BJ (cell line): ENCODE measurements at regions not wholly inside any gene's neighbourhood (a gene's known extent, or its start where the extent isn't known, plus 50 kb on each side); places are given as distances from the start of the nearest gene placed in this dataset.

ENCODE experiments used
- CTCF ChIA-PET: fragments of 350-600 bp; formaldehyde crosslinking; extraction: SDS; loops from one replicate; lab custom pipeline; 2021; ENCODE audit warnings: antibody characterized with exemption, inconsistent platforms; lab: Yijun Ruan, JAX
- POLR2A ChIA-PET: fragments of 300-600 bp; sonication (Branson Sonifier 250); formaldehyde crosslinking; extraction: SDS; loops from one replicate; lab custom pipeline; 2021; ENCODE audit warnings: antibody characterized with exemption; lab: Charles Lee
- DNase-seq: peaks from one replicate; pipeline ENCODE4 v3.0.0-alpha.2; 2011; ENCODE audit warnings: low read depth
- H3K27me3 ChIP-seq: 2 replicates; pipeline ENCODE4 v1.6.0; 2011; ENCODE audit warnings: low read length; ENCODE audit not compliant: control insufficient read depth, insufficient read depth
- H3K36me3 ChIP-seq: 2 replicates; pipeline ENCODE4 v1.5.1; 2011; ENCODE audit warnings: low read length; ENCODE audit not compliant: control insufficient read depth, insufficient read depth
- H3K4me3 ChIP-seq: 2 replicates; pipeline ENCODE4 v1.5.1; 2011; ENCODE audit warnings: low read depth, mild to moderate bottlenecking, control low read depth, low read length
- TF ChIP-seq, protein P1 (sequence below): IDR thresholded peaks from 2 replicates; pipeline ENCODE4 v1.5.1; 2011; ENCODE audit warnings: low read depth, mild to moderate bottlenecking, control low read depth, inconsistent platforms, low read length, moderate library complexity; ENCODE audit not compliant: insufficient read depth

DNA sequence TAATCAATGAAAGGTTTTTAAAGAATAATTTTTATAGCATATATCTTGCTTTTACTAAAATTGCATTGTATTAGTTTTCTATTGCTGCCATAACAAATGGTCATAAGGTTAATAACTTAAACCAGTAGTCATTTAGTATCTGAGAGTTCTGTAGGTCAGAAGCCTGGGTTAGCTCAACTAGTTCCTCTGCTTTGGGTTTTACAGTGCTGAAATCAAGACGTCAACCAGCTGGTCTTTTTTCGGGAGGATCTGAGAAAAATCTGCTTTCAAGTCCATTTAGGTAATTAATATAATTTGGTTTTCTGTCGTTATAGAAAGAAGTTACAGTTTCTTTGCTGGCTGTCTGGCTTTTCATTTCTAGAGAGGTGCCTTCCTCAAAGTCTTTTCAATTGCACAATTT, 577.7 kb downstream of the MRPL39 start:
- Histone ChIP-seq H3K4me3 (no peak overlapping the region), H3K27me3 (no peaks in the 10 kb centered on the region), H3K36me3 (no peaks in the 10 kb centered on the region)
- no peak for DNase-seq
- POLR2A ChIA-PET = no interaction called here
- TF ChIP-seq, protein P1, sequence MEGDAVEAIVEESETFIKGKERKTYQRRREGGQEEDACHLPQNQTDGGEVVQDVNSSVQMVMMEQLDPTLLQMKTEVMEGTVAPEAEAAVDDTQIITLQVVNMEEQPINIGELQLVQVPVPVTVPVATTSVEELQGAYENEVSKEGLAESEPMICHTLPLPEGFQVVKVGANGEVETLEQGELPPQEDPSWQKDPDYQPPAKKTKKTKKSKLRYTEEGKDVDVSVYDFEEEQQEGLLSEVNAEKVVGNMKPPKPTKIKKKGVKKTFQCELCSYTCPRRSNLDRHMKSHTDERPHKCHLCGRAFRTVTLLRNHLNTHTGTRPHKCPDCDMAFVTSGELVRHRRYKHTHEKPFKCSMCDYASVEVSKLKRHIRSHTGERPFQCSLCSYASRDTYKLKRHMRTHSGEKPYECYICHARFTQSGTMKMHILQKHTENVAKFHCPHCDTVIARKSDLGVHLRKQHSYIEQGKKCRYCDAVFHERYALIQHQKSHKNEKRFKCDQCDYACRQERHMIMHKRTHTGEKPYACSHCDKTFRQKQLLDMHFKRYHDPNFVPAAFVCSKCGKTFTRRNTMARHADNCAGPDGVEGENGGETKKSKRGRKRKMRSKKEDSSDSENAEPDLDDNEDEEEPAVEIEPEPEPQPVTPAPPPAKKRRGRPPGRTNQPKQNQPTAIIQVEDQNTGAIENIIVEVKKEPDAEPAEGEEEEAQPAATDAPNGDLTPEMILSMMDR = no peak
- CTCF ChIA-PET = no interaction called here

- H3K36me3 ChIP-seq = no peaks in the 10 kb centered on the region
- ChIA-PET CTCF (no interaction called here), POLR2A (no interaction called here)
- H3K4me3 ChIP-seq = no peak overlapping the region
- no peak for DNase-seq
- H3K27me3 ChIP-seq = no peaks in the 10 kb centered on the region
- TF ChIP-seq, protein P1 = no peak
Observed at GRCh38 chr21:25025596-25025995, 581.7 kb downstream of the MRPL39 start.

GRCh38 chr21:25024639-25025038, 582.6 kb downstream of the MRPL39 start:
- no peaks in the 10 kb centered on the region for H3K36me3 ChIP-seq
- no peak for DNase-seq
- CTCF ChIA-PET = no interaction called here
- POLR2A ChIA-PET = no interaction called here
- H3K27me3 ChIP-seq = no peaks in the 10 kb centered on the region
- TF ChIP-seq, protein P1 = no peak
- H3K4me3 ChIP-seq = no peak overlapping the region

GRCh38 chr21:25005388-25005787, 601.9 kb downstream of the MRPL39 start:
- CTCF ChIA-PET = no interaction called here
- no peak for DNase-seq
- Histone ChIP-seq H3K27me3 (no peaks in the 10 kb centered on the region), H3K36me3 (no peaks in the 10 kb centered on the region), H3K4me3 (no peak overlapping the region)
- TF ChIP-seq, protein P1 = no peak
- POLR2A ChIA-PET = no interaction called here

DNA sequence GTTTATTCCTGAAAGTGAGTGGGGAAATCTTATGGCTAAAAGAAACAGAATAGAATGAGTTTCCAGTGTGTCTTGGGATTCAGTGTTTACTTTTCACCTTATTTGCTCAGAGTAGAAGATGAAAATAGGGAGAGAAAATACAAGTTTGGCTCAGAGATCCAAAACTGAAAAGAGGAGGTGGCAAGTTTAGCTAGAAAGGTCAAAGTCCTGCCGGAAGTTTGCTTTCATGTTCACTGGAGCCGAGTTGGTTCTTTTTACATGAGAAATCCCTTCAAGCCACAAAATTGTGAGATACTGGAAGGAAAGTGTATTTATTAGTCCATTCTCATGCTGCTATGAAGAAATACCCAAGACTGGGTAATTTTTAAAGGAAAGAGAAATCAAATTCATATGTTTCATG, 604.6 kb downstream of the MRPL39 start:
- no peak for DNase-seq

More for the DNA sequence above, 604.6 kb downstream of the MRPL39 start:
- no peak overlapping the region for H3K4me3 ChIP-seq
- CTCF ChIA-PET = interaction anchor here (0.6 kb wide), 1 partner anchor 81 kb away, joined by 4 read pairs; no protein-coding TSS in a partner anchor
- no peaks in the 10 kb centered on the region for H3K36me3 ChIP-seq
- TF ChIP-seq, protein P1 = no peak
- H3K27me3 ChIP-seq = no peaks in the 10 kb centered on the region
- POLR2A ChIA-PET = no interaction called here
